T-helper 2 cell (primary cell): ENCODE measurements at regions not wholly inside any gene's neighbourhood (a gene's known extent, or its start where the extent isn't known, plus 50 kb on each side); places are given as distances from the start of the nearest gene placed in this dataset.

Experiments used
- DNase-seq, 5 experiments: peaks; one replicate each; pipeline versions ENCODE4 v3.0.0 to v3.0.0-alpha.2; 2012 to 2022

DNA sequence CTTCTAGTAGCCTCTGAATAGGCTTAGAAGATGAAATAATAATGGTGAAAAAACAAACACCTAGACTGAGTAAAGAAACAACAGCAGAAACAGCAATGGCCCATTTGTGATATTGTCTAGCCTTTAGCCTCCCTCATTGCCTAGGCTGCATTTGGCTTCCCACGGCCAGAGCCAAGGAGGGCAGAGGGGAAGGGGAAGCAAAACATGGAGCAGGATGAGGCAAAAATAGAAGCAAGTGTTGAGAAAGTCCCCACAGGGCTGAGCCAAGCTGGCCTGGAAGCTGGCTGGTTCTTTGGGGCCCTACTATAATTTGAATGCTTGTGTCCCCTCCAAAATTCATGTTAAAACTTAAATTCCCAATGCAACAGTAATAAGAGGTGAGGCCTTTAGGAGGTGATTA, 60.2 kb upstream of the KSR1 start:
- DNase-seq: no peak

DNA sequence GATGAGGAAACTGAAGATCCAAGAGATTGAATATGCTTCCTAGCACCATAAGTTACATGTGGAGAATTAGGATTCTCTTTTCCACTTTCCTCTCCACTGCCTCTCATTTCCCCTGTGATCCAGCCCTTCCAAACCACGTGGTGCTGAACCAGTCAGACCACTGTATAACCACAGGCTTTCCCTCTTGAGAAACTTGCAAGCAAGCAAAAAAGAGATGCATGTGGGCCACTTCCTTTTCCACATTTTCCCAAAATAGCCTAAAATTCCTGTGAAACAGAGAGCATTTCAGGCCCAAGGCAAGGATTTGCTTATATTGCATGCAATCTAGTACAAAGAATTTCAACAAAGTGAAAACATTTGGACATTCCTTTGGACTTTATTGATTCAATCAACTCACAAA, 59.3 kb upstream of the KSR1 start:
- no peak for DNase-seq

DNA sequence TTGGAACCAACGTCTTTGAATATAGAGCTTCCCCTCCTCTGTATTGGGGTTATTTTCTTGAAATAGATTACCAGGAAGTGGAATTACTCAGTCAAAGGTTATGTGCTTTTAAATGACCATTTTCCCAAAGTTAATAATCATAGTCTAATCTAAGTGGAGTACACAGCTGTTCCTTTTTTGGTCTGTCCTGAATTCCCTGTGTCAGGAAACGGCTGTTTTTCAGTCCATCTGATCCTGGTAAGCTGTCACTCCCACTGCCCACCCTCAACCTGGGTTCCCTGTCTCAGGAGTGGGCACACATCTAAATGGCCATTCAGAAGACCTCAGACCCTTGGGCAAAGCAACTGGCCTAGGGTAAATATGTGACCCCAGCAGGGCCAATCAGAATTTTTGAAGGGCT, 57.6 kb upstream of the KSR1 start:
- no peak for DNase-seq

DNA sequence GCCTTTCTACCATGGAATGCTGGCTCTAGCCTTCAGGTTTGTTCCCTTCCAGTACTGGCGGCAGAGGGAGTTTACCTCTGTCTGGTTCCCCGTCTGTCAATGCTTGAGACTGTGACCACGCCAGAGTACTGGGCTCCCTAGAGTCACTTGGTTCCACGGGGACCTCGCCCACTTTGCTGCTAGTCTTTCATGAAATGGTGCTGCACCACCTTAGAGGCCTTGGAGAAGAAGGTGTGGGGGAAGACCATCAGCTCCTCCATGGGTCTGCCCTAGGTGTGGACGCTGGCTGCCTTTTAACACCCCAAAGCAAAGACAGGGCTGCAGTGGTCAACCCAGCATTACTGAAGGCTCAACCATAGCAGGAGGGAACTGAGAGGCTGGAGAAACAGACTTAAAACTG, 55.3 kb upstream of the KSR1 start:
- no peak for DNase-seq

DNA sequence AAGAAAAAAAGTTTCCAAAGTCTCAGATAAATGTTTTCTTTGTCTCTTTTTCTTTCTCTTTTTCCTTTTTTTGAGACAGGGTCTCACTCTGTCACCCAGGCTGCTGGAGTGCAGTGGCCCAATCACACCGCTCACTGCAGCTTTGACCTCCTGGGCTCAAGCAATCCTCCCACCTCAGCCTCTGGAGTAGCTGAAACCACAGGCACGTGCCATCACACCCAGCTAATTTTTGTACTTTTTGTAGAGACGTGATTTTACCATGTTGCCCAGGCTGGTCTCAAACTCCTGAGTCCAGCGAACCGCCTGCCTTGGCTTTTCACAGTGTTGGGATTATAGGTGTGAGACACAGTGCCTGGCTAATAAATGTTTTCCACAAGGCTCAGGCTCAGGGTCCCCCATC, 53.3 kb upstream of the KSR1 start:
- no peak for DNase-seq

DNA sequence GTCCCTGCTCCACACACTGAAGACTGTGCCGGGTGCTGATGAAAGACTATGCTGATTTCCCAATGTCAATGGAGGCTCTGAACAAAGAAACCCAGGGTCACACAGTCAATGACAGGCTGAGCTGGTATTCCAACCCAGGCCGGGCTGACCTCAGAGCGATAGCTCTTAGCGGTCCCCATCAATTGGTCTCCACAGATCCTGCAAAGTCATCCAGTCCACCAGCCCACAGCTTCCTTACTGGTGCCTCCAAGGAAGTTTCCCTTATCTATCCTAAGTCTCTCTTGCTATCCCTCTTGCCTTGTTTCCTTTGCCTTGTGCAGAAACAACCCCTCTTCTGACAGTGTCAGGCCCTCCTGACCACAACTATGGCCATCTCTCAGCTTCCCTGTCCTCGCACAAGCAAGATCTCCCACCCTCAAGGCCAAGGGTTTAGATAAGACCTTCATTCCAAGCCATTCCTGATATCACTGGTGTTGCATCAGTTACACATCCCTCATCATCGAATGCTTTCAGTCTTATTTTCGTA, 52.7 kb upstream of the KSR1 start:
- no peak for DNase-seq

DNA sequence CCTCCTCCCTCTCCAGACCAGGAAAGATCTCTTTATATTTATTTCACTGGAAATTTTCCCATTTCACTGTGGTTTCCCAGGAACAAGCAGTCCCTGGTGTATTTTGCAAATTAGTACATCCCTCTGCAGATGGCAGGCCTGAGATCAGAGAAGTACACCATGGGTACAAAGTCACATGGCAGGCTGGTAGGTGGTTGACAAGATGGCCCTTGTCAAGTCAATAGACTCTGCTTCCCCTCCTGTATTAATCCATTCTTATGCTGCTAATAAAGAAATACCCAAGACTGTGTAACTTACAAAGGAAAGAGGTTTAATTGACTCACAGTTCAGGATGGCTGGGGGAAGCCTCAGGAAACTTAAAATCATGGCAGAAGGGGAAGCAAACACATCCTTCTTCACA, 51.6 kb upstream of the KSR1 start:
- DNase-seq: no peak
